H1 (cell line): ENCODE measurements at regions not wholly inside any gene's neighbourhood (a gene's known extent, or its start where the extent isn't known, plus 50 kb on each side); places are given as distances from the start of the nearest gene placed in this dataset.

Source experiments
- EP300 ChIP-seq, 2 experiments: IDR thresholded peaks; 1 replicate in 1 of 2; 2 replicates in 1 of 2; pipeline ENCODE4 v1.6.1; 2011 to 2012; ENCODE audit warnings: low read depth in 2 of 2, low read length in 2 of 2, mild to moderate bottlenecking in 2 of 2, borderline replicate concordance in 1 of 2, inconsistent platforms in 1 of 2, moderate library complexity in 1 of 2
- NRF1 ChIP-seq: IDR thresholded peaks from 2 replicates; pipeline ENCODE4 v1.6.1; 2011; ENCODE audit warnings: mild to moderate bottlenecking, low read depth, low read length, improper control_type of control experiment
- SAP30 ChIP-seq: fragments of 300-600 bp; sonication (generic); IDR thresholded peaks from 2 replicates; pipeline ENCODE4 v1.7.1; 2012; ENCODE audit warnings: low read length, moderate library complexity, mild to moderate bottlenecking, inconsistent platforms; ENCODE audit not compliant: insufficient read depth, insufficient replicate concordance

- TF ChIP-seq EP300 (IDR thresholded peaks at IDR 0.05; ENCODE audit: borderline replicate concordance in 1 of 2, low read depth in 2 of 2, low read length in 2 of 2) (no peak), NRF1 (no peak), SAP30 (no peak)
Measured at GRCh38 chr1:185680453-185680852, 53.7 kb upstream of the HMCN1 start (continued).
